ENCODE measurements at regions not wholly inside any gene's neighbourhood (a gene's known extent, or its start where the extent isn't known, plus 50 kb on each side); places are given as distances from the start of the nearest gene placed in this dataset.

DNA sequence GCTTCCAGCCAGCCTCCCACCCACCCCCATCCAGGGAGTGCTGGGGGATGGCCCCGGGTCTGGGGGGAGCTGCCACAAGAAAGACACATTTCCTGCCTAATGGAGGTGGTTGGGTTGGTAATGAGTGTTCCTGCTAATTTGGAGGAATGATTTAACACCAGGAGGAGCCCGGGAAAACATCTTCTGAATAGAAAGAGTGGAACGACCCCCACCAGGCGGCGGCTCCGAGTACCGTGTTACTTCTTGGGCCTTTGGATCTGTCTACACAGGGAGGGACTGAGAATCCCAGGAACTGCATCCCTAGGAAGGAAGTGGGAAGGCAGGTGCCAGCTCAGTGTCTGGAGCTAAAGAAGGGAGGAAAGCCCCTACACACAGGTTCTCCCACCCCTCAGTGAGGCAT lies 64.6 kb downstream of the TSPAN17 start:
- TF ChIP-seq, protein P1, sequence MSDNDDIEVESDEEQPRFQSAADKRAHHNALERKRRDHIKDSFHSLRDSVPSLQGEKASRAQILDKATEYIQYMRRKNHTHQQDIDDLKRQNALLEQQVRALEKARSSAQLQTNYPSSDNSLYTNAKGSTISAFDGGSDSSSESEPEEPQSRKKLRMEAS (IDR thresholded peaks at IDR 0.05): no peak
- TF ChIP-seq YY1 (IDR thresholded peaks at IDR 0.05; ENCODE audit: low read depth): no peak
- TF ChIP-seq NFIC (IDR thresholded peaks at IDR 0.05): no peak
- TF ChIP-seq FOXM1 (IDR thresholded peaks at IDR 0.05; ENCODE audit: borderline replicate concordance, low read depth): no peak
- no peak for TF ChIP-seq TCF12 (IDR thresholded peaks at IDR 0.05; ENCODE audit: low read depth)
- TF ChIP-seq TEAD4 (IDR thresholded peaks at IDR 0.05): no peak
- TF ChIP-seq RAD21 (IDR thresholded peaks at IDR 0.05; ENCODE audit: low read depth): no peak
- TF ChIP-seq, protein P2, sequence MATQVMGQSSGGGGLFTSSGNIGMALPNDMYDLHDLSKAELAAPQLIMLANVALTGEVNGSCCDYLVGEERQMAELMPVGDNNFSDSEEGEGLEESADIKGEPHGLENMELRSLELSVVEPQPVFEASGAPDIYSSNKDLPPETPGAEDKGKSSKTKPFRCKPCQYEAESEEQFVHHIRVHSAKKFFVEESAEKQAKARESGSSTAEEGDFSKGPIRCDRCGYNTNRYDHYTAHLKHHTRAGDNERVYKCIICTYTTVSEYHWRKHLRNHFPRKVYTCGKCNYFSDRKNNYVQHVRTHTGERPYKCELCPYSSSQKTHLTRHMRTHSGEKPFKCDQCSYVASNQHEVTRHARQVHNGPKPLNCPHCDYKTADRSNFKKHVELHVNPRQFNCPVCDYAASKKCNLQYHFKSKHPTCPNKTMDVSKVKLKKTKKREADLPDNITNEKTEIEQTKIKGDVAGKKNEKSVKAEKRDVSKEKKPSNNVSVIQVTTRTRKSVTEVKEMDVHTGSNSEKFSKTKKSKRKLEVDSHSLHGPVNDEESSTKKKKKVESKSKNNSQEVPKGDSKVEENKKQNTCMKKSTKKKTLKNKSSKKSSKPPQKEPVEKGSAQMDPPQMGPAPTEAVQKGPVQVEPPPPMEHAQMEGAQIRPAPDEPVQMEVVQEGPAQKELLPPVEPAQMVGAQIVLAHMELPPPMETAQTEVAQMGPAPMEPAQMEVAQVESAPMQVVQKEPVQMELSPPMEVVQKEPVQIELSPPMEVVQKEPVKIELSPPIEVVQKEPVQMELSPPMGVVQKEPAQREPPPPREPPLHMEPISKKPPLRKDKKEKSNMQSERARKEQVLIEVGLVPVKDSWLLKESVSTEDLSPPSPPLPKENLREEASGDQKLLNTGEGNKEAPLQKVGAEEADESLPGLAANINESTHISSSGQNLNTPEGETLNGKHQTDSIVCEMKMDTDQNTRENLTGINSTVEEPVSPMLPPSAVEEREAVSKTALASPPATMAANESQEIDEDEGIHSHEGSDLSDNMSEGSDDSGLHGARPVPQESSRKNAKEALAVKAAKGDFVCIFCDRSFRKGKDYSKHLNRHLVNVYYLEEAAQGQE (IDR thresholded peaks at IDR 0.05; ENCODE audit: low read depth): no peak
- TF ChIP-seq ZBTB7A (IDR thresholded peaks at IDR 0.05; ENCODE audit: low read depth): no peak
- no peak for TF ChIP-seq EP300 (IDR thresholded peaks at IDR 0.05; ENCODE audit: borderline replicate concordance)
- TF ChIP-seq, protein P3, sequence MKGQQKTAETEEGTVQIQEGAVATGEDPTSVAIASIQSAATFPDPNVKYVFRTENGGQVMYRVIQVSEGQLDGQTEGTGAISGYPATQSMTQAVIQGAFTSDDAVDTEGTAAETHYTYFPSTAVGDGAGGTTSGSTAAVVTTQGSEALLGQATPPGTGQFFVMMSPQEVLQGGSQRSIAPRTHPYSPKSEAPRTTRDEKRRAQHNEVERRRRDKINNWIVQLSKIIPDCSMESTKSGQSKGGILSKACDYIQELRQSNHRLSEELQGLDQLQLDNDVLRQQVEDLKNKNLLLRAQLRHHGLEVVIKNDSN (IDR thresholded peaks at IDR 0.05): no peak
- no peak for TF ChIP-seq TAF1 (IDR thresholded peaks at IDR 0.05; ENCODE audit: low read depth)
- TF ChIP-seq CREB1 (IDR thresholded peaks at IDR 0.05; ENCODE audit: low read depth): no peak
- TF ChIP-seq CEBPB (IDR thresholded peaks at IDR 0.05): no peak
- TF ChIP-seq EGR1 (IDR thresholded peaks at IDR 0.05): no peak

DNA sequence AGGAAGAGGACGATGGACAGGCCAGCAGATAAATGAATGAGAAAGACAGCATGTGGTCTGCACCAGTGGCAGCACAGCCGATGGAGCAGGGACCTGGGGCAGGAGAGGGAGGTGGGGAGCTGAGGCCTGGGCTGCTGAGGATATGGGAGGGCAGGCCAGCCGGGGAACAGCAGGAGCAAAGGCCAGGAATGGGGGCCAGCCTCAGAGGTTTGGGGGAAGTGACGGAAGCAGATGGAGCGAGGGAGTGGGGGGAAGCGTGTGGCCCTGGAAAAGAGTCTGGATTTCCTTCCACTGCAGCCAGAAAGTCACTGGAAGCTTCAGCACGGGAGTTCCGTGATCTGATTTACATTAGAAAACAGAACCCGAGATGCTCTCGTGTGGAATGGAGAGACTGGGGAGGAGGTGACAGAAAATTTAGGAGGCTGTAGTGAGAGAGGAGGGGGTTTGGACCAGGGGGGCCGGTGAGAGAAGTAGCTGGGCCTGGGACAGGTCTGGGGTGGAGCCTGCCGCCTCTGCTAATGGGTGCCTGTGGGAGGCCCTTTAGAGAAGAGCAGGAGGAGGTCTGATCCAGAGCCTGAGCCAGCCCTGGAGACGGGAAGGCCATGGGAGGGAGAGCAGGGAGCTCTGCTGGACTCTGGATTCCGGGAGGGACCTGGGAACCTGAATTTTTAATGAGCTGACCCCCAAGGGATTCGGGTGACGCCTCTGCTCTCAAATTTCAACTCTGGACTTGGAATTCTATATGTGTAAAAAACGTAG lies 65.4 kb downstream of the TSPAN17 start:
- TF ChIP-seq ZBTB7A (IDR thresholded peaks at IDR 0.05; ENCODE audit: low read depth) (no peak), RAD21 (IDR thresholded peaks at IDR 0.05; ENCODE audit: low read depth) (no peak), CREB1 (IDR thresholded peaks at IDR 0.05; ENCODE audit: low read depth) (no peak), FOXM1 (IDR thresholded peaks at IDR 0.05; ENCODE audit: borderline replicate concordance, low read depth) (no peak), EGR1 (IDR thresholded peaks at IDR 0.05) (no peak), TEAD4 (IDR thresholded peaks at IDR 0.05) (no peak), CEBPB (IDR thresholded peaks at IDR 0.05) (no peak), EP300 (IDR thresholded peaks at IDR 0.05; ENCODE audit: borderline replicate concordance) (no peak), TAF1 (IDR thresholded peaks at IDR 0.05; ENCODE audit: low read depth) (no peak), NFIC (IDR thresholded peaks at IDR 0.05) (no peak), YY1 (IDR thresholded peaks at IDR 0.05; ENCODE audit: low read depth) (no peak), TCF12 (IDR thresholded peaks at IDR 0.05; ENCODE audit: low read depth) (no peak)
- TF ChIP-seq, protein P3 (IDR thresholded peaks at IDR 0.05): no peak
- TF ChIP-seq, protein P2 (IDR thresholded peaks at IDR 0.05; ENCODE audit: low read depth): no peak
- TF ChIP-seq, protein P1 (IDR thresholded peaks at IDR 0.05): no peak

DNA sequence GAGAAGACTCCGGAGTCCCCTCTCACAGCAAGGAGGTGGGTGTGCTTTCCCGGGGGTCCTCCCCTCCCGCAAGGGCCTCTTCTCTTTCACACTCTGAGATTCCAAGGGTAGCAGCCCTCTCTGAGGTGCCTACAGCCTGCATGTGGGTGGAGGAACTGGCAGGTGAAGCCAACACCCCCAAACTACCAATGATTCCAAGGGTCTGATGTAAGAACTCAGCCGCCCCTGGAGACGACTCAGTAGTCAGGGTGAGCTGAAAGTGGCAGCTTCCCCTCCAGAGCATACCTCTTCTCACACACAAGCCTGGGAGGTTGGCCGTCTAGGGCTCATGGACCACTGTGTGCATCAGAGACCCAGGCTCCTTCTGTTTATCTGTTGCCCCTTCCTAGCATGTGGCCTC lies 66.1 kb downstream of the TSPAN17 start:
- TF ChIP-seq, protein P2 (IDR thresholded peaks at IDR 0.05; ENCODE audit: low read depth): no peak
- no peak for TF ChIP-seq EP300 (IDR thresholded peaks at IDR 0.05; ENCODE audit: borderline replicate concordance)
- TF ChIP-seq NFIC (IDR thresholded peaks at IDR 0.05): no peak
- TF ChIP-seq RAD21 (IDR thresholded peaks at IDR 0.05; ENCODE audit: low read depth): no peak
- no peak for TF ChIP-seq CEBPB (IDR thresholded peaks at IDR 0.05)
- TF ChIP-seq YY1 (IDR thresholded peaks at IDR 0.05; ENCODE audit: low read depth): no peak
- TF ChIP-seq, protein P1 (IDR thresholded peaks at IDR 0.05): no peak
- no peak for TF ChIP-seq EGR1 (IDR thresholded peaks at IDR 0.05)
- no peak for TF ChIP-seq TEAD4 (IDR thresholded peaks at IDR 0.05)
- TF ChIP-seq ZBTB7A (IDR thresholded peaks at IDR 0.05; ENCODE audit: low read depth): no peak
- no peak for TF ChIP-seq TCF12 (IDR thresholded peaks at IDR 0.05; ENCODE audit: low read depth)
- TF ChIP-seq TAF1 (IDR thresholded peaks at IDR 0.05; ENCODE audit: low read depth): no peak
- no peak for TF ChIP-seq CREB1 (IDR thresholded peaks at IDR 0.05; ENCODE audit: low read depth)
- TF ChIP-seq, protein P3 (IDR thresholded peaks at IDR 0.05): no peak
- no peak for TF ChIP-seq FOXM1 (IDR thresholded peaks at IDR 0.05; ENCODE audit: borderline replicate concordance, low read depth)

Measured in Ishikawa (cell line).